Raji (cell line): ENCODE measurements at regions not wholly inside any gene's neighbourhood (a gene's known extent, or its start where the extent isn't known, plus 50 kb on each side); places are given as distances from the start of the nearest gene placed in this dataset.

ENCODE experiments used
- POLR2A ChIP-seq: IDR thresholded peaks from 2 replicates; pipeline ENCODE4 v1.6.1; 2011; ENCODE audit warnings: low read depth, low read length, control low read depth; ENCODE audit not compliant: insufficient read depth

DNA sequence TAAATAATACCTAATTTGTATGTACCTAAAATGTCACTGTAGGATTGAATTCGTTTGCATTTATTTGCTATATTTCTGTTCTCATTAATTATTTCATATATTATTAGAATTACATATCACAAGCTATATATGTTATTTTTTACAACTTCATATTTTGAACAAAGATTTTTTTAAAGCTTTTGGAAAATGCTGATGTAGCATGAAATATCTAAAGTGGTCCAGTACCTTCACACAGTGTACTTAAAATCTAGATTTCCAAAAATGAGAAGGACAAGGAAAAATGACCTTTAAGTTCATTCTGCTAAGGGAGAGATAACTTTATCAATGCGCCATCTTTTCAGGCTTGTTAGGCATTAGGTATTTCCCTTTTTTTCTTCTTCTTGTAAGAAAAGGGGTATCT is 71.8 kb downstream of the LARP7 start:
- TF ChIP-seq POLR2A: no peak

DNA sequence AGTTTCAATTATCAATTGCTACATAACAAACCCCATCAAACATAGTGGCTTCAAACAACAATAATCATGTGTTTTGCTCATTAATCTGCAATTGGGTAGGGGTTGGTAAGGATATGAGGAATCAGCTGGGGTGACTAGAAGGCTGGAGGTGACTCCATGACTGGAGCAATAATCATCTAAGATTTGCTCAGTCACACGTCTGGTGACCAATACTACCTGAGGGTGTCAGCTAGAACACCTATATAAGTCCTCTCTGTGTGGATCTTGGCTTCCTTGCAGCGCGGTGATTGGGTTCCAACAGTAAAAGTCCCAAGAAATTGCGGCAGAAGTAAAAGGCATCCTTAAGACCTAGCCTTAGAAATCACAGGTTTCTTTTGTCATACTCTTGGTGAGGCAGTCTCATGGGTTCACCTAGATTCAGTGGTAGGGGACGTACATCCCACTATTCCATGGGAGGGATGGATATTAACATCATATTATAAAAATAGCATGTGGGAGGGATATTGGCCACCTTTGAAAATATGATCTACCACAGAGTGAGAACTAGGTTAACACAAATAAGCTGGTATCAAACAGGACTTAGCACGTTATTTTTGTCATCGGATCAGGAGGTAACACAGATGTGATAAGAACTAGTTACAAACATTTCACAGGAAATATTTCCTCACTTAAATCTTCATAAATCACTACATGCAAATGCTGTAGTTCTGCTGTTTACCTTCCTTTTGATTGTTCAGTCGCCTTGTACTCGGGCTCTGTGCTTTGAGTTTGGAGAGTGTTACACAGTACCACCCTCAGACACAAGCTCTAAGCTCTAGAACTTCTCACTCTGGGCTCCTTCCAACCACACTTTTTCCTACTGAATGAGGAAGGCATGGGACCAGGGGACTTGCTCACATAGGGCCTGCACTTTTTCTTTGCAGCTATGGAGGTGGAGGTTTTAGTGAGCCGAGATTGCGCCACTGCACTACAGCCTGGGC is 78.3 kb downstream of the LARP7 start:
- no peak for TF ChIP-seq POLR2A

DNA sequence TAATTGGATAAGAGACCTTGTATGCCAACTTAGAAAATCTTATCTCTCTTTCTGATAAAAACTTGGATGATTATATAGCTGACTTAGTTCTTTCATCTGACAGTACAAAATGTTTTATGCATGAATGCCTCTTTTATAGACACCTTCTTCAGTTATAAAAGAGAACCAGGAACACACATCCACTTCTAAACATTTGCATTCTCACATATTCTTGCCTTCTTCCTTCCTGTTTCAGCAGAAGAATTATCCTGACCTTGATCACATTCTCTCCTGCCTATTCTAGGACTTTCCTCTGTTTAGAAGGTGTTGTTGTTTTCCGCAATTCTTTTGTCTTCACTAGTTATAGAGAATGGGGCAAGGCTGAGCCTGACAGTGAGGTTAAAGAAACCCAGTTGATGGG is 80.9 kb downstream of the LARP7 start:
- no peak for TF ChIP-seq POLR2A

DNA sequence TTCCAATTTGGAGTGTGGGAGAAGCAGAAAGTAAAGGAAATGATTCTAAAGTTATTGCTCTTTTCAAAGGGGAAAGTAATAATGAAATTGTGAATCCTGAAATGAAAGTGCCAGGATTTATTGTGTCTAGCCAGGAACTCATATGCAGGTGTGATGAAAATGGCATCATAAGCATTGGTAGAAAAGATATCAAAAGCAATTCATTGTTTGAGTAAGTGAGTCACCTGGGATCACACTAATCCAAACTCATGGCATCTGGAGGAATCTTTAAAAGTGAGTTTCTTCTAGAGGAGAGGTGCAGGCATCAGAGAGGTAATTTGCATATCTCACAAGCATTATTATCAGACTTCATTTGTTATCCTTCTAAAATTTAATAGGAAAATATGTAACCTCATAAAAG is 84.7 kb downstream of the LARP7 start:
- TF ChIP-seq POLR2A: no peak

DNA sequence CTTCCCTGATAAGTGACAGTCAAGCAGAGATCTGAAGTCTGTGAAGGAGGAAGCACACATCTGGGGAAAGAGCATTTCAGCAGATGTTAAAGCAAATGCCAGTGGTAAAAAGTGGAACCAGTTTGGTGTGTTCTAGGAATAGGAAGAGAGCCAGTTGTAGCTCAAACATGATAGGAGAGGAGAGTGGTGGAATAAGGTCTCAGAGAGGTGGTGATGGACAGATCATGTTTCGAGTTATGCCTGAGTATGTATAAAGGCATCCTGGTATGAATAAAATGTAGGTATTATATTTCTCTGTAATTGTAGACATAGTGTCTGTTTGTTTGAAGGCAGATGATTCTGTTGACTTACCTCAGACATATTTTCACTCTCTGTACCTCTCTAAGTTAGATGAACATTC is 89.1 kb downstream of the LARP7 start:
- TF ChIP-seq POLR2A: no peak

DNA sequence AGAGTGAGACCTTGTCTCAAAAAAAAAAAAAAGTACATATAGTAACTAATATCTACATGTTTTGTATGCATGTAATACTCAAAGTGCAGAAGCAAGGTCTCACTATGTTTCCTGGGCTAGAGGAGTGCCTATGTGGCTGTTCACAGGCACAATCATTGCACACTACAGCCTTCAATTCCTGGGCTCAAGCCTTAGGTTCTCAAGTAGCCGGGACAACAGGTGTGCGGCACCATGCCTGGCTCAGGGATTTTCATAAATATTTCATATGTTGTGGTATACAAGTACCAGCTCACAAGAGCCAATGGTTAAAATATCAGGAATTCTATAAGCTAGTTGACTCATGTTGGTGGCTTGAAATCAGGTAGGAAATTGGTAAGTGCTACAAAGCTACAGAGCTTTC is 94.8 kb downstream of the LARP7 start:
- TF ChIP-seq POLR2A: no peak

DNA sequence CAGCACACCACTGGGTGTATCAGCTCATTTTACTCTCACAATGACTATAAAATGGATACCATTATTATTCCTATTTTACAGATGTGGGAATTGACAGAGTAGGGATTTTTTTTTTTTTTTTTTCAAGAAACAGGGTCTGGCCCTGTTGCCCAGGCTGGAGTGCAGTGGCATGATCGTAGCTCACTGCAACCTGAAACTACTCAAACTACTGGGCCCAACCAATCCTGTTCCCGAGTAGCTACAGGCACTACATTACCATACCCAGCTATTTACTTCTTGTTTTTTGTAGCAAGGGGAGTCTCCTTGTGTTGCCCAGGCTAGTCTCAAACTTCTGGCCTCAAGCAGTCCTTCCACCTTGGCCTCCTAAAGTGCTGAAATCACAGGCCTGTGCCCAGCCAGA is 95.2 kb downstream of the LARP7 start:
- no peak for TF ChIP-seq POLR2A

DNA sequence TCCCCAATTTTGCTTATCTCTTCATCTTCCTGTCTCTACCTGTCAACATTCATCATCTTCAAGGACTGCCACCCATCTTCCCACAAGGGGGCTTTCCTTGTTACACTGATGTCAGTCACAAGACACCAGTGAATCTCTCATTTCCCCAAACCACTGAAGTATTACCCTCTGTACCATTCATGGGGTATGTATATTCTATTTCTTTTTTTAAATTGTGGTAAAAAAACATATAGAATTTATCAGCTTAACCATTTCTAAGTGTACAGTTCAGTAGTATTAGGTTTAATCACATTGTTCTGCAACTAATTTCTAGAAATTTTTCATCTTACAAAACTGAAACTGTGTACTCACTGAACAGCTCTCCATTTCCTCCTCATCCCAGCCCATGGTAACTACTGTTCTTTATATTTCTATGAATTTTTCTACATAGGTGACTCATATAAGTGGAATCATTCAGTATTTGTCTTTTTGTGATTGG is 98.6 kb downstream of the LARP7 start:
- no peak for TF ChIP-seq POLR2A

DNA sequence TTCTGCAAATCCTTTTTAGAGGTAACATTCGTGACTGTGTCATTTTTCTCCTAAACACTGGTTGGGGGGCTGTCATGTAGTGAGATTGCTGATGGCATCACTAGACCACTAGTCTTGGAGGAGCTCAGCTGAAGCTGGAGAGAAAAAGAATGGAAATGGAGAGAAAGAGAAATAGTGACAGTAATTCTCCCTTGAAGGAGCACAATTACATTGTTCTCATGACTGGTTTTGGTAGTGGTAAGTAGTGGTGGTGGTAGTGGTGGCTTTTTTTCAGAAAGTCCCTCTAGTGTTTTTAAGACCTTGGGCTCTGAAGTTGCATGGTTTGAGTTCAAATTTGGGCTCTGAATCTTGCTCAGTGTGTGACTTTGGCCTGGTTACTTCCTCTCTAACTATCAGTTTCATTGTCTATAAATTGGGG is 99.8 kb downstream of the LARP7 start:
- no peak for TF ChIP-seq POLR2A

DNA sequence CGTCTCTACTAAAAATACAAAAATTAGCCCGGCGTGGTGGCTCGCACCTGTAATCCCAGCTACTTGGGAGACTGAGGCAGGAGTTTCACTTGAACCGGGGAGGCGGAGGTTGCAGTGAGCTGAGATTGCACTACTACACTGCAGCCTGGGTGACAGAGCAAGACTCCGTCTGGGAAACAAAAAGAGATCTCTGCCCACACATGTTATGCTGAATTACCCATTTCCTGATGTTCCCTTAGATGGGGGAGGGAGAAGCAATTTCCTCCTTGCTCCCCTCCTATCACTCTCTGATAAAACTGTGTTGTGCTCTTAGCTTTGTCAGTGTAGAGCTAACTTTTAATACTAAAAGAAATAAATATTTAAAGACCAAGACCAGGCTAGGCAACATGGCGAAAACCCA is 102.5 kb downstream of the LARP7 start:
- TF ChIP-seq POLR2A: no peak

DNA sequence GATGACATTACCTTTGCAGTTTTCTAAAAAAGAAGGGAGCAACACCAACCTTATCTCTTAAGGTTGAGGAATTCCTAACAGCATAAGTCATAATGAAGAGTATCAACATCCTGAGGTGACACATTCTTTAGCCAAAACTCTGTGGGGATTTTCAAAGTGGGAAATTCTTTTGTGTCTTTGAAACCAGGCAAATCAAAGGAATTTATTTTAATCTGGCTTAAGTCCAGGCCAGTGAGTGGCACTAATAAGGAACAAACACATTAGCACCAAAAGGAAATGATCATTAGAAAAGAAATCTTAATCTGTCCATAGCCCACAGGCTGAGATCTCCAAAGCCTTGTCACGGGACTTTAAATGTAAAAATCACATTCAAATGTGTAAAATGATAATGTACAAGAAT is 110.1 kb downstream of the LARP7 start:
- no peak for TF ChIP-seq POLR2A

DNA sequence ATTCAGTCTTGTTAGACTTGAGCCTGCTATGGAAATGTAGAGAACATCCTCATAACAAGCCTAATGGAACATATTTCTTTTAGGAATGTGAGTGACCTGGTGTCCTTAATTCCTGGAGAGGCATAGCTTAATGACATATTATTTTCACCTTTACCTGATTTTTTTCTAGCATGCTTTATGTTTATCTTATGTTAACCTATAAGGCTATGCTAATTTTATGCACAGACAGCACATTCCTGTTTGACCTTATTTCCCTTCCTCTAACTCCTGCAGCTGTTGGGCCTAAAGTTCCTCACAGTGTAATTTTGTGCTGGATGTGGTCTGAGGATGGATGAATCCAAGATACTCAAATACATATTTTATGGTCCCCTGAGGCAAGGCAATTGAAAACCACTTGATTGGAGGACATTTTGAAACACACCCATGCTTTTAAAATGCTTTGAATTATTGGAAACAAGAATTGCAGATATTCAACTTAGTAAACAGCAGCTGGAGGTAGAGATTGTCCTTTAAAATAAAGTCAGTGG is 111.5 kb downstream of the LARP7 start:
- TF ChIP-seq POLR2A: no peak

DNA sequence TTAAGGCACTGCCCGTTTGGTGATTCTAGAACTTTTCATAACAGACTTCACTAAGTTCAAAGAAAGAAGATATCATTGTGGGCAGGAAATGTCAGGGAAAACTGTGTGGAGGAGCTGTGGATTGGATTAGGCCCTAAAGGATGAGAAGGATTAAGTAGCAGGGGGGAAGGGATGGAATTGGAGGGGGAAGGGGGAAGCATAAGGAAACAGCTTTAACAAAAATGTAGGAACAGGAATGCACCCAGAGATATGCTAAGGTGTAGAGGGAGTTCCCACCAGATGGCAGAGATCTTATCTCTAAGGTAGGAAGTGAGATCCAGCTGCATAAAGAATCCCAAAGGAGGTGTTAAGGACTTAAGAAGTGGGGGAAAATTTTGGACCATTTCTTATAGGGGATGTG is 114.5 kb downstream of the LARP7 start:
- TF ChIP-seq POLR2A: no peak

DNA sequence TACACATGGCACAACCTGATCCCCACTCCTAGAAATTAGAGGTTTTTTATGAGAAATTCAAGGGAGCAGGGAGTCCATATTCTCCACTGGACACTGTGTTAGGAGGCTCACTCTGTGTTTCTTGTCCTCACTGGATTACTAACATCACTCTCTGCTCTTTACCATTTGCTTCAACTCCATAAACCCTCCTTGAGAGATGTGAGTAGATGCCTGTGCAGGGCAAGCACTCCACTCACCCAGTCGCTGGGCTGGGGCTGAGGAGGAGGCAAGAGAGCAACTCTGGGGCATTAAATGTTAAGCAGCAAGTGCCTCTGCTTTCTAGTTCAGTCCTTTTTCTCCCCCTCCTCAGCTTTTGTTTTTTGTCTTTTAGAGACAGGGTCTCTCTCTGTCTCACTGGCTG is 115.1 kb downstream of the LARP7 start:
- TF ChIP-seq POLR2A: no peak

DNA sequence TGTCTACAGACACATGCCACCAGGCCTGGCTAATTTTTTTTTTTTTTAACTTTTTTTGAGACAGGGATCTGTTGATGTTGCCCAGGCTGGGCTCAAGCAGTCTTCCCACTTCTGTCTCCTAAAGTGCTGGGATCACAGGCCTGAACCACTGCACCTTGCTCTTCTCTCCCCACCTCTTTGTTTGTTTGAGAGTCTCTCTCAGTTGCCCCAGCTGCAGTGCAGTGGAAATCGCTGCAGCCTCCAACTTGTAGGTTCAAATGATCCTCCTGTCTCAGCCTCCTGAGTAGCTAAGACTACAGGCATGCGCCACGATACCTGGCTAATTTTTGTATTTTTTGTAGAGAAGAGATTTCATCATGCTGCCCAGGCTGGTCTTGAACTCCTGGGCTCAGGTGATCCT is 115.6 kb downstream of the LARP7 start:
- no peak for TF ChIP-seq POLR2A

DNA sequence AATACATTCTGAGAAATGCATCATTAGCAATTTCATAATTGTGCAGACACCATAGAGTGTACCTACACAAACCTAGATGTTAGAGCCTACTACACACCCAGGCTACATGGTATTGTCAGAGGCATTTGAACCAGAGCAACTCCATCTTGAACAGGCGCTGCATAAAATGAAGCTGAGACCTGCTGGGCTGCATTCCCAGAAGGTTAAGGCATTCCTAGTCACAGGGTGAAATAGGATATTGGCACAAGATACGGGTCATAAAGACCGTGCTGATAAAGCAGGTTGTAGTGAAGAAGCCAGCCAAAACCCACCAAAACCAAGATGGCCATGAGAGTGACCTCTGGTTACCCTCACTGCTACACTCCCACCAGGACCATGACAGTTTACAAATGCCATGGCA is 116.4 kb downstream of the LARP7 start:
- no peak for TF ChIP-seq POLR2A
